ENCODE measurements at regions not wholly inside any gene's neighbourhood (a gene's known extent, or its start where the extent isn't known, plus 50 kb on each side); places are given as distances from the start of the nearest gene placed in this dataset.
A peak's percentile ranks its signal among the peaks of the same experiment; 100 is the strongest.

- DNase-seq (ENCODE audit: low spot score) (no peak), ATAC-seq (peak; percentile 94)
- intact Hi-C loops (cut with DNase I) = no loop called here
These were observed 245.5 kb downstream of the REEP3 start for GRCh38 chr10:63766745-63767137.

GRCh38 chr10:63767138-63767801, 246.1 kb downstream of the REEP3 start:
- ATAC-seq (peak; percentile 83), DNase-seq (ENCODE audit: low spot score) (no peak)
- intact Hi-C loops (cut with DNase I) = no loop called here

DNA sequence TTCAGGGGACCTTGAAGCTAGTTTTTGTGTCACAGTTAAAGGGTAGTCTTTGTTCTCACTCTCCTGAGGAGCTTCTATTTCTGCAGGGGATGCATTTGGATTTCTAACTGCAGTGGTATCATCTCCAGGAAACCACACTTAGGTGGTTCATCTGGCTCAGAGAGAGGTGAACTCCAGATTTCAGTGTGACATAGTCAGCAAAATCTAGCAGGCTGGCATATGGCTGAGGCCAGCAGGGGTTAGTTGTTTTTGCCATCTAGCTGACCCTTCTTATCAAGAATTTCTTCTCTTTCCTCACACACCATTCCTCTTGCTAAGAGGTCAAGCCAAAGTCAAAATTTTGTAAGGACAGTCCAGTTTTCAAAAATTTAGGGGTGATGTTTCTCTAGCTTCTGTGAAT, 248.2 kb downstream of the REEP3 start:
- intact Hi-C loops (cut with DNase I) = no loop called here
- DNase-seq (ENCODE audit: low spot score) (no peak), ATAC-seq (no peak)

- DNase-seq (ENCODE audit: low spot score) (no peak), ATAC-seq (no peak)
- intact Hi-C loops (cut with DNase I) = no loop called here
These were observed 249.3 kb downstream of the REEP3 start for GRCh38 chr10:63770523-63770922.

- ATAC-seq = no peak
- intact Hi-C loops (cut with DNase I) = no loop called here
- DNase-seq (ENCODE audit: low spot score) = no peak
These were observed 251.3 kb downstream of the REEP3 start for GRCh38 chr10:63772491-63772890.

- DNase-seq (ENCODE audit: low spot score) = no peak
These were observed 251.9 kb downstream of the REEP3 start for GRCh38 chr10:63773106-63773505.

GRCh38 chr10:63773962-63774361, 252.8 kb downstream of the REEP3 start:
- intact Hi-C loops (cut with DNase I) = no loop called here
- ATAC-seq (no peak), DNase-seq (ENCODE audit: low spot score) (no peak)

More at GRCh38 chr10:63773106-63773505, 251.9 kb downstream of the REEP3 start:
- ATAC-seq = no peak
- intact Hi-C loops (cut with DNase I) = no loop called here

DNA sequence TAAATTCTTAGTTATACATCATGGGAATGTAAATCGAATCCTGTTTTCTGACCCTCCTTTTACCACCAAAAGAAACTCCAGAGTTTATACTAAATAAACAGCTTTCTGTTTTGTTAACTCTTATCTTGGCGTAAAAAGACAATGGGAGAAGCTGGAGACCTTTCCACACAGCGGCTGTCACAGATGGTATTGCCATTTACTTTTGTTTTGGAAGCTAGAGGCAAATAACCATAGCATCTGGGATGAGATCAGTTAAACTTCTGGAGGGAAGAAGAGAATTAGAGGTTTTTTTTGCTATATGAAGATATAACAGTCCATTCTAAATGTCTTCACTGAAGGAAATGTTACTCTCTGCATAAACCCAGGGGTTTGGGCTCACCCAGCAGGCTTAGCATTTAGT, 258.9 kb downstream of the REEP3 start:
- intact Hi-C loops (cut with DNase I) = no loop called here
- ATAC-seq (no peak), DNase-seq (ENCODE audit: low spot score) (no peak)

DNA sequence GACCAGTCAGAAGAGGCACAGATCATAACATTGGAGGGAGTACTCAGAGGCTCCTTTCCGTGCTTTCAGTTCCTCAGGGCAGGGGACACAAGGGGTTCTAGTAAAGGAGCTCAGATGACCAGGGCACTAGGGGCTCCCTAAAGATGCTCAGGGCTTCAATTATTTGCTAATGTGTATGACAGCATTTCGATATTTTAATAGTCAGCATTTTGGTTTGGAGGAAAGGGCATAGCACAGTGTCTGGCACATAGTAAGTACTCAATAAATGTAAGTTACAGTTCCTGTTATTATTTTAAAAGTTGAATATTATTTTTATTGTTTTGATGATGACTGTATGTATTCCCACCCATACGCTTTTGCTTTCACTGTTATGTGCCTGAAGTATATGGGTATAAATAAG, 260.0 kb downstream of the REEP3 start:
- no peak for DNase-seq (ENCODE audit: low spot score)
- no peak for ATAC-seq
- intact Hi-C loops (cut with DNase I) = no loop called here

GRCh38 chr10:63783882-63784281, 262.7 kb downstream of the REEP3 start:
- ATAC-seq = no peak
- intact Hi-C loops (cut with DNase I) = no loop called here
- DNase-seq (ENCODE audit: low spot score) = no peak

GRCh38 chr10:63788152-63788821, 267.1 kb downstream of the REEP3 start:
- intact Hi-C loops (cut with DNase I) = no loop called here
- no peak for DNase-seq (ENCODE audit: low spot score)
- no peak for ATAC-seq

DNA sequence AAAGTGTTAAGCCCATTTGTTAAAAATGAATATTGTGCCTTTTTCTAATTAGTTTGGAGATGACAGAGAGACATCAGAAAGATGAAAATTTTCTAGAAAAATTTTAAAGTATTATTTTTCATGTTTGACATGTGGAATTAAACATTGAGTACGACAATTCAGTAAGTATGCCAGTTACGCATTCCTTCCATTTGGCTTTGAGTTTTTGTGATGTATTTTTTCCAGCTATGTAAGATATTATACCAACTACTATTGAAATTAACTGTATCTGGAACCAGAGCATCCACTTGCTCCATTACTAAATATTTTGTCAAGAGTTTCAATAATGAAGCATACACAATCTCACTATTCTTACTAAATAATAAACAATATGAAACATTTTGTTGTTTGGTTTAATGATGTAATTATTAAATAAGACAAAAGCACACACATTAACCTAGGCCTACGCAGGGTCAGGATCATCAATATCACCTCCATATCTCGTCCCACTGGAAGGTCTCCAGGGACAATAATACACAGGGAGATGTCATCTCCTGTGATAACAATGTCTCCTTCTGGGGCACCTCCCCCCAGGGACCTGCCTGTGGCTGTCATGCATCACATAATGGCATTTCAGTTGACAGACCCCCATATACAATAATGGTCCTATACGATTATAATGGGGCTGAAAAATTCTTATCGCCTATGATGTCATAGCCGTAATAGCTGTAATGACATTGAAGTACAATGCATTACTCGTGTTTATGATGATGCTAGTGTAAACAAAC, 274.1 kb downstream of the REEP3 start:
- intact Hi-C loops (cut with DNase I) = no loop called here
- ATAC-seq (no peak), DNase-seq (ENCODE audit: low spot score) (no peak)

DNA sequence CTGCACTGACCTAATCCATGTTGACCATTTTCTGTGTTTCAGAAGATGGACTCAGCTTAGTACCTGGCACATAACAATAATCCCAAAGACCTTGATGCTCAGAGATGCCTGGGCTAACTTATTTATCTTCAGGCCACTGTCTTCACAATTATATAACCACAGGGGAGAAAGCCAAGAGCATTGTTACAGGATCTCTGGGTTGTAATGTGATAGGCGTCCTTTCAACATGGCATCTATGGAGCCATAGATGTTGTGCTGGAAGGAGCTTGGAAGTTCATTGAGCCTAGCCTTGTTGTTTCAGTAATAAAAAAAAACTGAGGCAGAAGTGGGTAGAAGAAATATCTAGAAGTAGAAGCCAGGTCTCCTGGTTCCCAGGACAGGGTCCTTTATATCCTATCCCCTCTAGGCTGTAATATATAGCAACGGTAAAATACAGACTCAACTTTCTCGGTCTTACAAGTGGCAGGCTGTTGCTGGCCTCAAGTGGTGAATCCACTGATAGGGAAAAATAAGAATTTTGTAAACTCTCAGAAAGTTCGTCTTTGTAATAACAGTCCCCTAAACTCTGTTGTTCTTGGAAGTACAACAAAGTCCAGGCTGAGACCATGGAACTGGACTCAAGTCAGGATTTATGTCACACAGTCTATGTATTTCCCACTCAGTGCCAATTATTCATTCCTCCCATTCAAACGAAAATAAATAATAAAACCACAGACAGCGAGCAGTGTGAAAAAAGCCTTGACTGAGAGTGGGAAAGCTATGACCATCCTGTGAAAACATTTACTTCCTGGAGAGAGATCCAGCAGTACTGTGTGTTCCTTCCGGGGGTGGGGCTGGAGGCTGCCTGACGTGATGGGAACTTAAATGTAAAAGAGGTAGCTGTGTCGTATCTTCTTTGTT, 277.6 kb downstream of the REEP3 start:
- ATAC-seq = peak; percentile 96
- intact Hi-C loops (cut with DNase I) = no loop called here
- no peak for DNase-seq (ENCODE audit: low spot score)

DNA sequence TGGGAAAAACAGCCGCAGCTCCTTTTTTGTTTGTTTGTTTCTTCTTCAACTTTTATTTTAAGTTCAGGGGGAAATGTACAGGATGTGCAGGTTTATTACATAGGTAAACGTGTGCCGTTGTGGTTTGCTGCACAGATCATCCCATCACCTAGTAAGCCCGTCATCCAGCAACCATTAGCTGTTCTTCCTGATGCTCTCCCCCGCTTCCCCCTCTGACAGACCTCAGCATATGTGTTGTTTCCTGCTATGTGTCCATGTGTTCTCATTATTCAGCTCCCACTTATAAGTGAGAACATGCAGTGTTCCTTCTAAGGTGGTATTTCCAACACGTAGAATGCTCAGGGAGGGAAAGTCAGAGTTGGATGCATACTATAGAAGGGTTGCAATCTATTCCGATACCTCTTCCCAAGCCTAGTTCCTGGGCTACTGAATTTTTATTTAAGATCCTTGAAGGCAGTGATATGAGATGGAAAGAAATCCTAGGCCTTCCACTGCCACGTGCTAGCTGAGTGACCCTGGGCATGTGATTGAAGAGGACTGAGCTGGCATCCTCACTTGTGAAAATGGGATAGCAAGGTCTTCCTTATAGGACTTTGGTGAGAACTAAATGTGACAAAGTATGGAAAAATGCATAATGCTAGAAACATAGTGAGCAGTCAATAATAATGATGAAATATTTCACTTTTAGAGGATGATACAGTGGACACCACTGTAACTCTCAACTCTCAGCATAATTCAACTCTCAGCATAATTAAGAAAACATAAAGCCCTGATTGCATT, 278.5 kb downstream of the REEP3 start:
- DNase-seq (ENCODE audit: low spot score) = no peak
- intact Hi-C loops (cut with DNase I) = no loop called here
- ATAC-seq = no peak

DNA sequence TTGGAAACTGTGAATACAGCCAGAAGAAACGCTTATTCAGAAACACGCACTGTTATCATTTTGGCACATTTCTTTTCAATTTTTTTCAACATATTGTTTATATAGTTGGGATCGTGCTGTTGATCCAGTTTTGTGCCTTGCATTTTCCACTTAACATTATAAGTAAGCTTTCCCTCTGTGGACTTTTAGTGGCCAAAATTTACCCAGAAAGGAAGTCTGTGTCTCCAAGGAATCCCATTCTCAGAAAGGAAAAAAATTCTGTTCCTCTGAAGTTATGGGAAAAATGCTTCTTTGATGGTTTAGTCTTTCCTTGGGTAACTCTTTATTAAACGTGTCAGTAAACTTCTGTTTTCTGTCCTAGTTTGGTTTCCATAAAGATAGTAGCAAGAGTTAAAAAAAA, 280.0 kb downstream of the REEP3 start:
- intact Hi-C loops (cut with DNase I) = no loop called here
- ATAC-seq (no peak), DNase-seq (ENCODE audit: low spot score) (no peak)

DNA sequence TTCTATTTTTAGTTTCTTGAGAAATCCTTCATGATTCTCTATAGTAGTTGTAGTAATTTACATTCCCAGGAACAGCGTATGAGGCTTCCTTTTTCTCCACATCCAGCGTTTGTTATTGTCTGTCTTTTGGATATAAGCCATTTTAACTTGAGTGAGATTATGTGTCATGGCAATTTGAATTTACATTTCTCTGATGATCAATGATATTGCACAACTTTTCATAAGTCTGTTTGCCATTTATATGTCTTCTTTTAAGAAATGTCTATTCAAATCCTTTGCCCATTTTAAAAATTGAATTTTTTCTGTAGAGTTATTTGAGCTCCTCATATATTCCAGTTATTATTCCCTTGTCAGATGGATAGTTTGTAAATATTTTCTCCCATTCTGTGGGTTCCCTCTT, 285.1 kb downstream of the REEP3 start:
- intact Hi-C loops (cut with DNase I) = no loop called here
- ATAC-seq (no peak), DNase-seq (ENCODE audit: low spot score) (no peak)

DNA sequence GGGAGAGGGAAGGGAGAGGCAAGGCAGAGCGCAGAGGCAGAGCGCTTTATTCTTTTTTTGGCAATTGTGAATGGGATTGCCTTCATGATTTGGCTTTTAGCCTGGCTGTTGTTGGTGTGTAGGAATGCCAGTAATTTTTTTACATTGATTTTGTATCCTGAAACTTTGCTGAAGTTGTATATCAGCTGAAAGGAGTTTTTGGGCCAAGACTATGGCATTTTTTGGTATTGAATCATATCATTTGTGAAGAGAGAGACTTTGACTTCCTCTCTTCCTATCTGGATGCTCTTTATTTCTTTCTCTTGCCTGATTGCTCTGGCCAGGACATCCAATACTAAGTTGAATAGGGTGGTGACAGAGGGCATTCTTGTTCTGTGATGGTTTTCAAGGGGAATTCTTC, 291.3 kb downstream of the REEP3 start:
- no peak for DNase-seq (ENCODE audit: low spot score)
- intact Hi-C loops (cut with DNase I) = no loop called here
- ATAC-seq = no peak

- peak; percentile 78 for ATAC-seq
- intact Hi-C loops (cut with DNase I) = no loop called here
- peak; percentile 88 for DNase-seq (ENCODE audit: low spot score)
These were observed 298.6 kb downstream of the REEP3 start for GRCh38 chr10:63819753-63820329.

Measured in sciatic nerve (tissue), 2 donors.